Ectodermal cell (in vitro differentiated cells): ENCODE measurements at regions not wholly inside any gene's neighbourhood (a gene's known extent, or its start where the extent isn't known, plus 50 kb on each side); places are given as distances from the start of the nearest gene placed in this dataset.

ENCODE experiments used
- H3K27ac ChIP-seq: 2 replicates; pipeline ENCODE4 v1.7.0; 2013; ENCODE audit warnings: mild to moderate bottlenecking, low read depth, low read length; ENCODE audit not compliant: insufficient read depth, poor library complexity, severe bottlenecking
- H3K27me3 ChIP-seq: 2 replicates; pipeline ENCODE4 v1.7.0; 2013; ENCODE audit warnings: mild to moderate bottlenecking, low read length; ENCODE audit not compliant: insufficient read depth, control insufficient read depth, poor library complexity, severe bottlenecking
- H3K36me3 ChIP-seq: one replicate; pipeline ENCODE4 v1.7.0; 2013; ENCODE audit warnings: low read length; ENCODE audit not compliant: control insufficient read depth, insufficient read depth
- H3K4me1 ChIP-seq: one replicate; pipeline ENCODE4 v1.7.0; 2013; ENCODE audit warnings: low read length; ENCODE audit not compliant: control insufficient read depth, insufficient read depth
- H3K4me3 ChIP-seq: 2 replicates; pipeline ENCODE4 v1.7.0; 2013; ENCODE audit warnings: low read depth, low read length, control low read depth; ENCODE audit not compliant: insufficient read depth
- H3K9me3 ChIP-seq: 2 replicates; pipeline ENCODE4 v1.7.0; 2013; ENCODE audit warnings: mild to moderate bottlenecking, low read length, moderate library complexity; ENCODE audit not compliant: control insufficient read depth
- whole genome bisulfite sequencing, 2 experiments: methylation state at CpG; one replicate each; pipeline ENCODE4 v1.1.7; 2013; ENCODE audit warnings: missing lambda C conversion rate in 2 of 2; 5-methylcytosine and 5-hydroxymethylcytosine counted together

DNA sequence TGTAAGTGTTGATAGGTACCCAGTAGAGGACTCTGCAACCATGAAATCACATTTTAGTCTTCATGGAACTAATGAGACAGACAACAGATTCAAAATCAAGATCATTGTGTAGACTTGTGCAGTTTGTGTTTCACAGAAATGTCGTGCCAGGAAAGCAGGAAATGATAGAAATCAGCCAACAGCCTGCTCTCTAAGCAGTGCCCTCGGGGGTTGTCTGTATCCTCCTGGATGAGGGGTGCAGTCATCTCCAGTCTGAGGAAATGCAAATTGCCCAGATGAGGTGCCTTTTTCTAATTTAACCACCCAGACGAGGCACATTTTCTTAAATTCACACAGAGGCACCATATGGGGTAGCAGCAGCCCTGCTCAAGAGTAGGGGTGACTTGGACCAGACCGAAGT, 663.1 kb downstream of the XIRP2 start:
- Histone ChIP-seq H3K36me3 (no peaks in the 10 kb centered on the region), H3K27me3 (no peaks in the 10 kb centered on the region), H3K4me1 (no peaks in the 10 kb centered on the region), H3K27ac (no peak overlapping the region), H3K9me3 (no peaks in the 10 kb centered on the region), H3K4me3 (no peak overlapping the region)
- WGBS, 2 experiments: 86 to 87% methylated on average over 4 of the region's 4 CpGs

DNA sequence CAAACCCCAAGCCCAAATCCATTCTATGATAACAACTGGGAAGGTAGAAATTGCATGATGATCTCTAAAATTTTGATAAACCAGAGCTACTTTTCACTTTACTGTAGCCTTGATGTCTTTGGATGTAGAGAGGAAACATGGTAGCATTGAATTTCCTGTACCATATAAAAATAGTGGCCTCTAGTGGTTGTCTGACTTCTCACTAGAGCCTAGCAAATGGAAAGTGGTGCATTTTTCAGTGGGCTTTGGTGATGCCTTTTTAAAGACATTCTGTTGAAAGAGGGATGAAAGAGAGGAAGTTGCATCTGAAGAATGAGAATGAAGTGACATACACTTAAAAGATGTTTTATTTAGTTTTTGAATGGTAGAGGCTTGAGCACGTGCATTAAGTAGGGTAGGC, 662.2 kb downstream of the XIRP2 start:
- no peaks in the 10 kb centered on the region for H3K4me1 ChIP-seq
- no peaks in the 10 kb centered on the region for H3K27me3 ChIP-seq
- 95 to 100% methylated on average over 1 of the region's 1 CpG for WGBS, 2 experiments
- H3K36me3 ChIP-seq: no peaks in the 10 kb centered on the region
- no peaks in the 10 kb centered on the region for H3K9me3 ChIP-seq
- H3K4me3 ChIP-seq: no peak overlapping the region
- no peak overlapping the region for H3K27ac ChIP-seq

DNA sequence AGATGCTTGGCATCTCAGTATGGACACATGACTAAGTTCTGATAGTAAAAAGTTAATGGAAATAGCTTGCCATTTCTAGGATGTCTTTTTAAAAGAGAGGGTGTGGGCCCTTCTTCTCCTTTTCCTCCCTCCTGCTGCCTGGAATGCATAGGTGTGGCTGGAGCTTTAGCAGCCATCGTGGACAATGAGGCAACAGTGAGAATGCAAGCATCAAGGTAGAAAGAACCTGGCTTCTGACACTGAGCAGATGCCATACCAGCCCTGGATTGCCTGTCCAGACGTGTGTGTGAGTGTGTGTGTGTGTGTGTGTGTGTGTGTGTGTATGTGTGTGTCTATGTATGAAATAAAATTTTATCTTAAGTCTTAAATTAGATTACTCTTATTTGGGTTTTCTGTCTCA, 660.1 kb downstream of the XIRP2 start:
- Histone ChIP-seq H3K27ac (no peak overlapping the region), H3K9me3 (no peaks in the 10 kb centered on the region), H3K36me3 (no peaks in the 10 kb centered on the region), H3K27me3 (no peaks in the 10 kb centered on the region), H3K4me3 (no peak overlapping the region), H3K4me1 (no peaks in the 10 kb centered on the region)
- WGBS, 2 experiments: 90 to 92% methylated on average over 2 of the region's 2 CpGs

DNA sequence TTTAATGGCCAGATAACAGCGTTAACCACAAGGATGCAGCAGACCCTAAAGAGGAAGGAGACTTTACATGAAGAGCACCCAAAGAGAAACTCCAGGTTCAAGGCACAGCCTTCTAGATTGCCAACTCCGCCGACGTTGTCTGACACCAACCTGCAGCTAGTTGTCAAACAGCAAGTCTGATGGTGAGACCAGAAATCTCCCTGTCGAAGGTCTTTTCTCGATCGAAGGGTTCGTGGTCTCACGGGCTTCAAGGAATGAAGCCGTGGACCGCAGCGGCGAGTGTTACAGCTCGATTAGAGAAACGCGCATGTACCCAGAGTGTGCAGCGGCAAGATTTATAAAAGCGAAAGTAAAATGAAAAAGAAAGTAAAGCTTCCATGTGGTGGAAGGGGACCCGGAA, 656.3 kb downstream of the XIRP2 start:
- H3K9me3 ChIP-seq: no peaks in the 10 kb centered on the region
- no peak overlapping the region for H3K4me3 ChIP-seq
- WGBS, 2 experiments: 97% methylated on average over 19 of the region's 19 CpGs
- no peaks in the 10 kb centered on the region for H3K36me3 ChIP-seq
- H3K4me1 ChIP-seq: no peaks in the 10 kb centered on the region
- no peaks in the 10 kb centered on the region for H3K27me3 ChIP-seq
- H3K27ac ChIP-seq: no peak overlapping the region

DNA sequence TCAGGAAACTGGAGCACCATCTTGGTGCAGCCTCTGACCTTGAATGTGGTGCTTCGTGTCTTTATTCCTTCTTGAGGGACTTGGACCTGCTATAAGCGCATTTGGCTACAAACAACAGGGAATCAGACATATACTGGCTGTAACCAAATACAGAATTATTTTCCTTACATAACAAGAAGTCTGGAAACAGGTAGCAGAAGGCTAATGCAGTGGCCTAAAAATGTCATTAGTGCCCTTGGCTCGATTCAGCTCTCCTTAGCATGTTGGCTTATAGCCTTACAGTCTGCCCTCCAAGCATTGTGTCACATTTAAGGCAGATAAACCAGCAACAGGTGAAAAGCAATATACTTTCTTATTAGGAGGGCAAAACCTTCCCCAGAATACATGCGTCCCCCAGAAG, 655.4 kb downstream of the XIRP2 start:
- Histone ChIP-seq H3K9me3 (no peaks in the 10 kb centered on the region), H3K36me3 (no peaks in the 10 kb centered on the region), H3K4me1 (no peaks in the 10 kb centered on the region), H3K27me3 (no peaks in the 10 kb centered on the region), H3K27ac (no peak overlapping the region), H3K4me3 (no peak overlapping the region)
- 94 to 98% methylated on average over 4 of the region's 4 CpGs for WGBS, 2 experiments

DNA sequence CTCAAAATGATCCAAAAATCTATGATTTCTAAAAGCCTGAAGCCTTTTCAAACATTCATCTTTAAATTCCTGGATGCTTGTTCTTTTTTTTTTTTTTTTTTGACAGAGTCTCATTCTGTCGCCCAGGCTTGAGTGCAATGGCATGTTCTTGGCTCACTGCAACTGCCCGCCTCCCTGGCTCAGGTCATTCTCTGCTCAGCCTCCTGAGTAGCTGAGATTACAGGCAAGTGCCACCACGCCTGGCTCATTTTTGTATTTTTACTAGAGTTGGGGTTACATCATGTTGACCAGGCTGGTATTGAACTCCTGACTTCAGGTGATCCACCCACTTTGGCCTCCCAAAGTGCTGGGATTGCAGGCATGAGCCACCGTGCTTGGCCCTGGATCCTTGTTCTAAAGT, 649.5 kb downstream of the XIRP2 start:
- H3K27me3 ChIP-seq: no peaks in the 10 kb centered on the region
- H3K27ac ChIP-seq: no peak overlapping the region
- H3K9me3 ChIP-seq: no peaks in the 10 kb centered on the region
- H3K36me3 ChIP-seq: no peaks in the 10 kb centered on the region
- 86% methylated on average over 4 of the region's 4 CpGs for WGBS, 2 experiments
- no peaks in the 10 kb centered on the region for H3K4me1 ChIP-seq
- no peak overlapping the region for H3K4me3 ChIP-seq

DNA sequence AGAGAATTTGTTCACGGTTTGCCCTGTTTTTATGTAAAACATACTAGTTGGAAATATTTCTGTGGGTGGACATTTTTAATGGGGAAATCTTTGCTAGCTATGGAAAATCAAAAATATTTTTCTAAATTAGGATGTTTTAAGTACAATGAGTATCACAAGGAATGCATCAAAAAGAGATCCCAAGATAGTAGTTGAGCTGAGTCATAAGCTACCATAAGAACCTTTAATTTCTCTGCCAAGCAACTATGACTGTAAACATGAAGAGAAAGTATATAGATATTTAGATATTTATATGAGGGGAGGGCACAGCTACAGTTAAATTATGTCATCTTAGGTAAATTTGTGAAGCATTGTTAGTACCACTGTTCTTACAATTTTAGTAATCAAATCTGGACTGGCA, 646.2 kb downstream of the XIRP2 start:
- Histone ChIP-seq H3K4me1 (no peaks in the 10 kb centered on the region), H3K27me3 (no peaks in the 10 kb centered on the region), H3K36me3 (no peaks in the 10 kb centered on the region), H3K4me3 (no peak overlapping the region), H3K27ac (no peak overlapping the region), H3K9me3 (no peaks in the 10 kb centered on the region)
- 96% methylated on average over 1 of the region's 1 CpG for WGBS, 2 experiments

DNA sequence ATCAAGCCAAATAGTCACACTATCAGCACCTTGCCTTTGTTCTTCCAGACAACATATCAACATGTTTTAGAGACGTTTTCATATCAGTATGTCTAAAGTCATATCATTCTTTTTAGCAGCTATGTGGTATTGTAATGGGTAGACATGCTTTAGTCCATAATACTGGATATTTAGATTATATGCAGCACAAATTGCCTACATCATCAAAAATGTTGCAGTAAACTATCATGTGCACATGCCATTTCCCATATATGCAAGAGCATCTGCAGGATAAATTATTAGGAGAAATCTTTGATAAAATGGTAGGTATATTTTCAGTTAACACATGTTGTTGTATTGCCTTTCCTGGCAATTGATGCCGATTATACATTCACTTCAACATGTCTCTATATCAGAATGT, 636.5 kb downstream of the XIRP2 start:
- H3K4me1 ChIP-seq: no peaks in the 10 kb centered on the region

DNA sequence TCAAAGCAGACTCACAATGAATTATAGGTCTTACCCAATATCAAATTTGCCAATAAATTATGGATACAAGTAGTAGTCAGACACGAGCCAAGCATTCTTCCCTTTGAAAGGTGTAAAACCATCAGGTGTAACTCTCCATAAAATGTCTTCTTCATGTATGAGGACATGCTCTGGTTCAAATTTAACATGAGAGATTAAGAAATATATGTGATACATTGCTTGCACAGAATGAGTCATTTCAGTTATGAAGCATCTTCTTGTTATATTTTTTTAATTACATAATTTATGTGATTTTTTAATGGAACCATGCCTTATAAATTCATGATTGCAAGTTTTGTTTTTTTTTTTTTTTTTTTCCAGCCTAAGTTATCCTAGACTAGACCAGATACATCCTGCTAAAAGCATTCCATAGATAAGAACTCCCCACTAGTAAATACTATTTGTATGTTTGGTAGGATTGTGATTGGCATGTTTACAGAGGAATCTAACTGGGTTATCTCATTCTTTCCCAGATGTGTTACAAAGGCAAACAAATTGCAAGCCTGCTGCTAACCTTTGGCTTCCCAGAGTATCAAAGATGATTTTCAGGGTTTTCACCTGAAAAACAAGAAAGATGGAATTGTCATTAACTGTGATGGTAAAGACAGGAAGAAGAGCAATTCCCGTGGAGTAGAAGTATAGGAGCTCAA, 621.9 kb downstream of the XIRP2 start:
- no peaks in the 10 kb centered on the region for H3K36me3 ChIP-seq
- H3K27me3 ChIP-seq: no peaks in the 10 kb centered on the region
- no peak overlapping the region for H3K4me3 ChIP-seq
- H3K4me1 ChIP-seq: no peaks in the 10 kb centered on the region
- H3K27ac ChIP-seq: no peak overlapping the region
- 76 to 82% methylated on average over 2 of the region's 2 CpGs for WGBS, 2 experiments
- H3K9me3 ChIP-seq: no peaks in the 10 kb centered on the region

More for the DNA sequence above, 636.5 kb downstream of the XIRP2 start:
- H3K9me3 ChIP-seq: no peaks in the 10 kb centered on the region
- WGBS, 2 experiments: 60% methylated on average over 1 of the region's 2 CpGs; no CpG with 5 or more reads in 1 of the 2 experiments
- no peaks in the 10 kb centered on the region for H3K36me3 ChIP-seq
- H3K27ac ChIP-seq: no peak overlapping the region
- H3K27me3 ChIP-seq: no peaks in the 10 kb centered on the region
- H3K4me3 ChIP-seq: no peak overlapping the region

DNA sequence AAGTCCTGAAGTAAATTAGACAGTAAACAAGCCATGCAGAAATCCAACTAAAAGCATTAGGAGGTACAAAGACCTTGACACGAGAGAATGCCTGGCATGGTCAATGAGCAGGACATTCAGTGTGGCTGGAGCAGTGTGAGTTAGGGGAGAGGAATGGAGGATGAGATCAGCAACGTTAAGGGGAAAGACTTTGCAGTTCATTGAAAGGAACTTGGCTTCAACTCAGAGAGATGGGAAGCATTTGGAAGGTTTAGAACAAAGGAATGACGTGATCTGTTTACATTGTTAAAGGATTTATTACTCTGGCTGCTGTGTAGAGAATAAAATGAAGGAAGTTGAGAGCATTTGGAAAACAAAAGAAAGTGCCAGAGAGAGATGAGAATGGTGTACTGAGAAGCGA, 621.3 kb downstream of the XIRP2 start:
- Histone ChIP-seq H3K36me3 (no peaks in the 10 kb centered on the region), H3K9me3 (no peaks in the 10 kb centered on the region), H3K4me3 (no peak overlapping the region), H3K27me3 (no peaks in the 10 kb centered on the region), H3K27ac (no peak overlapping the region), H3K4me1 (no peaks in the 10 kb centered on the region)
- 29 to 31% methylated on average over 4 of the region's 4 CpGs for WGBS, 2 experiments

DNA sequence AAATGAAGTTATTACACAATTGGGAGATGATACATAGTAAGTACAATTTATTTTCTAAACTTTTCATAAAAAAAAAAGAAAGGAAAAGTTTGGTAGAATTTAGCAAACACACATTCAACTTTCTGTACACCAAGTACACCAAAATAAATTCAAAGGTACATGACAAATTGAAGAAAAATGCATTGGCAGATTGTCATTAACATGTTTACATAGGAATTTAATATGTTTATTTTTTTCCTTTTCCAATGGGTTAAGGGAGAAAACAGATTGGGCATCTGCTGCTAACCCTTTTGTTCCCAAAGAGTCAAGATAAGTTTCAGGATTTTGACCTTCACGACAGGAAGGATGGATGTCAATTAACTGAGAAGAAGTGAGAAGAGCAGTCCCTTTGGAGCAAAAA, 620.4 kb downstream of the XIRP2 start:
- Histone ChIP-seq H3K27ac (no peak overlapping the region), H3K36me3 (no peaks in the 10 kb centered on the region), H3K4me3 (no peak overlapping the region), H3K27me3 (no peaks in the 10 kb centered on the region), H3K4me1 (no peaks in the 10 kb centered on the region), H3K9me3 (no peaks in the 10 kb centered on the region)
- 54 to 85% methylated on average over 1 of the region's 1 CpG for WGBS, 2 experiments
